ENCODE measurements at regions not wholly inside any gene's neighbourhood (a gene's known extent, or its start where the extent isn't known, plus 50 kb on each side); places are given as distances from the start of the nearest gene placed in this dataset.

- DNase-seq = no peak
- Histone ChIP-seq H3K4me3 (no peak overlapping the region), H3K36me3 (ENCODE audit: low read depth) (no peaks in the 10 kb centered on the region), H3K4me1 (ENCODE audit: low read depth) (no peaks in the 10 kb centered on the region), H3K9me3 (no peaks in the 10 kb centered on the region)
- intact Hi-C loops (cut with DNase I, micrococcal nuclease) = loop anchor here in 1 of 2 donors (10.0 kb wide), 1 partner anchor 254 kb away; the partner anchor contains the start of gene S1PR3
- no peak for ATAC-seq
- no peak for TF ChIP-seq CTCF (IDR thresholded peaks at IDR 0.05)
Observed at GRCh38 chr9:88740844-88741243, 205.9 kb downstream of the NXNL2 start.

GRCh38 chr9:88741335-88741734, 206.4 kb downstream of the NXNL2 start:
- intact Hi-C loops (cut with DNase I, micrococcal nuclease) = loop anchor here in 1 of 2 donors (10.0 kb wide), 1 partner anchor 253 kb away; the partner anchor contains the start of gene S1PR3
- ATAC-seq (no peak), DNase-seq (no peak)
- H3K4me3 ChIP-seq = no peak overlapping the region
- H3K4me1 ChIP-seq (ENCODE audit: low read depth) = no peaks in the 10 kb centered on the region
- TF ChIP-seq CTCF (IDR thresholded peaks at IDR 0.05) = no peak
- no peaks in the 10 kb centered on the region for H3K36me3 ChIP-seq (ENCODE audit: low read depth)
- no peaks in the 10 kb centered on the region for H3K9me3 ChIP-seq

GRCh38 chr9:88742483-88742882, 207.5 kb downstream of the NXNL2 start:
- Histone ChIP-seq H3K4me3 (no peak overlapping the region), H3K4me1 (ENCODE audit: low read depth) (no peaks in the 10 kb centered on the region), H3K36me3 (ENCODE audit: low read depth) (no peaks in the 10 kb centered on the region), H3K9me3 (no peaks in the 10 kb centered on the region)
- ATAC-seq (no peak), DNase-seq (no peak)
- intact Hi-C loops (cut with DNase I, micrococcal nuclease) = loop anchor here in 1 of 2 donors (10.0 kb wide), 1 partner anchor 252 kb away; the partner anchor contains the start of gene S1PR3
- TF ChIP-seq CTCF (IDR thresholded peaks at IDR 0.05) = no peak

GRCh38 chr9:88742905-88743304, 207.9 kb downstream of the NXNL2 start:
- DNase-seq (no peak), ATAC-seq (no peak)
- TF ChIP-seq CTCF (IDR thresholded peaks at IDR 0.05) = no peak
- intact Hi-C loops (cut with DNase I, micrococcal nuclease) = loop anchor here in 1 of 2 donors (10.0 kb wide), 1 partner anchor 252 kb away; the partner anchor contains the start of gene S1PR3
- H3K36me3 ChIP-seq (ENCODE audit: low read depth) = no peaks in the 10 kb centered on the region
- no peaks in the 10 kb centered on the region for H3K4me1 ChIP-seq (ENCODE audit: low read depth)
- H3K4me3 ChIP-seq = no peak overlapping the region
- no peaks in the 10 kb centered on the region for H3K9me3 ChIP-seq

GRCh38 chr9:88745276-88746001, 210.5 kb downstream of the NXNL2 start:
- Histone ChIP-seq H3K4me3 (no peak overlapping the region), H3K4me1 (ENCODE audit: low read depth) (no peaks in the 10 kb centered on the region), H3K36me3 (ENCODE audit: low read depth) (no peaks in the 10 kb centered on the region), H3K9me3 (no peaks in the 10 kb centered on the region)
- DNase-seq (peak in 1 of 3 donors; percentile 32), ATAC-seq (peak; percentile 41)
- intact Hi-C loops (cut with DNase I, micrococcal nuclease) = loop anchor here in 1 of 2 donors (10.0 kb wide), 1 partner anchor 249 kb away; the partner anchor contains the start of gene S1PR3
- no peak for TF ChIP-seq CTCF (IDR thresholded peaks at IDR 0.05)

All from mucosa of descending colon (tissue), 3 donors.